GM12878 (cell line): ENCODE measurements at regions not wholly inside any gene's neighbourhood (a gene's known extent, or its start where the extent isn't known, plus 50 kb on each side); places are given as distances from the start of the nearest gene placed in this dataset.

Experiments
- ATAC-seq: fragments of 200-7000 bp; cut with Tn5 transposase; 3 replicates; pipeline ENCODE4 v1.9.1; 2020; ENCODE audit warnings: mild to moderate bottlenecking, moderate library complexity
- BruUV-seq: library from RNA; stranded (reverse); fragments of 400-500 nt; replicated peaks from 2 replicates; lab custom pipeline; 2021; lab: Mats Ljungman, UMichigan
- CTCF ChIA-PET: fragments of 300-600 bp; sonication (Branson Sonifier 250); formaldehyde crosslinking; extraction: SDS; loops from one replicate; lab custom pipeline; 2021; ENCODE audit warnings: inconsistent platforms; lab: Yijun Ruan, JAX
- POLR2A ChIA-PET: fragments of 350-600 bp; formaldehyde crosslinking; extraction: SDS; loops from one replicate; lab custom pipeline; 2021; ENCODE audit warnings: inconsistent platforms; lab: Charles Lee
- RAD21 ChIA-PET: fragments of 300-600 bp; sonication (Branson Sonifier 250); formaldehyde crosslinking; loops from one replicate; lab custom pipeline; 2023; ENCODE audit warnings: antibody characterized with exemption; ENCODE audit not compliant: unreplicated experiment; lab: Charles Lee
- SMC1A ChIA-PET: fragments of 300-600 bp; sonication (Branson Sonifier 250); formaldehyde crosslinking; loops from one replicate; lab custom pipeline; 2023; ENCODE audit not compliant: unreplicated experiment, uncharacterized antibody; lab: Charles Lee
- DNase-seq: peaks from one replicate; pipeline ENCODE4 v3.0.0-alpha.2; 2011; ENCODE audit warnings: low read depth, low spot score
- FAIRE-seq: peaks from 3 replicates; lab custom pipeline; 2011; peaks lifted over from hg19 to GRCh38; lab: Jason Lieb, UNC
- H2AFZ ChIP-seq: 2 replicates; pipeline ENCODE4 v1.6.0; 2011; ENCODE audit warnings: low read depth, low read length, control low read depth; ENCODE audit not compliant: control insufficient read depth
- H3K27ac ChIP-seq: 2 replicates; pipeline ENCODE4 v1.5.1; 2011; ENCODE audit warnings: control low read depth; ENCODE audit not compliant: control insufficient read depth, insufficient read depth
- H3K27me3 ChIP-seq, 2 experiments: replicated peaks in 1 of 2; 2 replicates each; pipeline versions ENCODE4 v1.6.0 to v1.6.1; 2011; ENCODE audit warnings: low read length in 1 of 2; ENCODE audit not compliant: control insufficient read depth in 2 of 2, insufficient read depth in 2 of 2
- H3K36me3 ChIP-seq, 2 experiments: 2 replicates each; pipeline ENCODE4 v1.5.1; 2011; ENCODE audit warnings: low read length in 1 of 2; ENCODE audit not compliant: control insufficient read depth in 2 of 2, insufficient read depth in 2 of 2
- H3K4me1 ChIP-seq: 2 replicates; pipeline ENCODE4 v1.6.1; 2011; ENCODE audit warnings: mild to moderate bottlenecking, low read length, moderate library complexity, mixed read lengths; ENCODE audit not compliant: control insufficient read depth, insufficient read depth
- H3K4me2 ChIP-seq: 2 replicates; pipeline ENCODE4 v1.6.0; 2011; ENCODE audit warnings: control low read depth; ENCODE audit not compliant: control insufficient read depth, insufficient read depth
- H3K4me3 ChIP-seq: fragments of 200-600 bp; sonication (generic); 2 replicates; pipeline ENCODE4 v1.5.1; 2016
- H3K79me2 ChIP-seq: 2 replicates; pipeline ENCODE4 v1.6.0; 2011; ENCODE audit warnings: low read length; ENCODE audit not compliant: control insufficient read depth, insufficient read depth
- H3K9ac ChIP-seq: 2 replicates; pipeline ENCODE4 v1.8.0; 2011; ENCODE audit warnings: low read length, control low read depth, mixed read lengths; ENCODE audit not compliant: control insufficient read depth, insufficient read depth
- H3K9me3 ChIP-seq: replicated peaks from 3 replicates; pipeline ENCODE4 v1.5.1; 2011; ENCODE audit warnings: mild to moderate bottlenecking, low read length; ENCODE audit not compliant: control insufficient read depth, insufficient read depth
- H4K20me1 ChIP-seq: 2 replicates; pipeline ENCODE4 v1.6.0; 2011; ENCODE audit not compliant: control insufficient read depth, insufficient read depth
- CBFB ChIP-seq: IDR thresholded peaks from 2 replicates; pipeline ENCODE4 v1.6.1; 2016; ENCODE audit warnings: antibody characterized with exemption, low read depth
- CBX3 ChIP-seq: fragments of 200-600 bp; sonication (generic); IDR thresholded peaks from 2 replicates; pipeline ENCODE4 v1.6.1; 2016; ENCODE audit warnings: low read depth, borderline replicate concordance
- EP300 ChIP-seq, 2 experiments: fragments of 150-350 bp in 1 of 2; IDR thresholded peaks; 2 replicates each; pipeline ENCODE4 v1.6.1; 2011 to 2012; ENCODE audit warnings: low read depth in 2 of 2, low read length in 2 of 2, borderline replicate concordance in 1 of 2, improper control_type of control experiment in 1 of 2, inconsistent platforms in 1 of 2; ENCODE audit not compliant: control insufficient read depth in 1 of 2
- KDM1A ChIP-seq: fragments of 200-600 bp; sonication (generic); IDR thresholded peaks from 2 replicates; pipeline ENCODE4 v1.6.1; 2016; ENCODE audit warnings: borderline replicate concordance
- MAX ChIP-seq: IDR thresholded peaks from 2 replicates; pipeline ENCODE4 v1.6.1; 2012; ENCODE audit warnings: low read depth, low read length, improper control_type of control experiment
- NFYB ChIP-seq: IDR thresholded peaks from 2 replicates; pipeline ENCODE4 v1.6.1; 2011; ENCODE audit warnings: low read depth, mild to moderate bottlenecking, low read length, improper control_type of control experiment, moderate library complexity; ENCODE audit not compliant: insufficient read depth
- NKRF ChIP-seq: fragments of 450-650 bp; conservative IDR thresholded peaks from 2 replicates; pipeline ENCODE4 v1.6.1; 2017; ENCODE audit warnings: mild to moderate bottlenecking, moderate library complexity
- SIX5 ChIP-seq: IDR thresholded peaks from 2 replicates; pipeline ENCODE4 v1.6.1; 2011; ENCODE audit warnings: mild to moderate bottlenecking, low read depth, low read length, moderate library complexity; ENCODE audit not compliant: severe bottlenecking
- SP1 ChIP-seq: IDR thresholded peaks from one replicate; pipeline ENCODE4 v1.6.1; 2011; ENCODE audit warnings: low read depth, low read length
- ZBED1 ChIP-seq: IDR thresholded peaks from 2 replicates; pipeline ENCODE4 v1.6.1; 2016; ENCODE audit warnings: borderline replicate concordance
- ZNF207 ChIP-seq: fragments of 450-650 bp; IDR thresholded peaks from 2 replicates; pipeline ENCODE4 v1.6.1; 2014; ENCODE audit warnings: antibody characterized with exemption, mild to moderate bottlenecking, borderline replicate concordance
- WGBS: methylation state at CpG from one replicate; pipeline ENCODE4 v1.1.6; 2016; ENCODE audit warnings: low lambda C conversion rate; ENCODE audit not compliant: insufficient replicate concordance, insufficient coverage; ENCODE audit errors: missing lambda C conversion rate; 5-methylcytosine and 5-hydroxymethylcytosine counted together
- in situ Hi-C: fragments of 300-500 bp; cut with MboI; formaldehyde crosslinking; loops from 9 replicates; pipeline ENCODE4 v1.14.3; 2018; ENCODE audit warnings: mixed read lengths
- intact Hi-C: fragments of 100-400 bp; cut with micrococcal nuclease; formaldehyde crosslinking; loops from one replicate; pipeline ENCODE4 v1.14.2; 2022; ENCODE audit not compliant: unreplicated experiment

DNA sequence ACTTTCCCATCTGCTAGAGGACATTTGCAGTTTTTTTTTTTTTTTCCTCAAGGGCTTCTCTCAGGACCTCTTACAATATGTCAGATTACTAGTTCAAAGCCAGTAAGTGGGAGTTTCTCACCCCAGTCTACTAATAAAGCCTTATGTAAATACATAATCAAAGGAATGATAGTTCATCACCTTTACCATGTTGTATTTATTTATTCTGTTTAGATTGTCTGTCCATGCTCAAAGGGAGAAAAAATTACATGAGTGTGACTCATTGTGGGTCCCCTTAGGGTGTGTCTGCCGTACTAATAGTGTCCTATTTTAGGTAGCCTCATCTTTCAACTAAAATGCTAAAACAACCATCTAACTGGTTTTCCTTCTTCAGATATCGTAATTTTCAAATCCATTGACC, 917.6 kb downstream of the EPHA3 start:
- H3K79me2 ChIP-seq: no peaks in the 10 kb centered on the region
- H3K9ac ChIP-seq: no peak overlapping the region
- H3K4me2 ChIP-seq: no peak overlapping the region
- ChIA-PET CTCF (interaction anchor here (0.7 to 1.9 kb wide), 3 partner anchors 8 to 214 kb away, joined by 4 read pairs; no protein-coding TSS in a partner anchor), SMC1A (interaction anchor here (0.6 to 6.3 kb wide), 16 partner anchors 10 to 711 kb away, joined by 3 to 41 read pairs (median 4); no protein-coding TSS in a partner anchor), RAD21 (interaction anchor here (0.7 to 1.8 kb wide), 4 partner anchors 9 to 64 kb away, joined by 3 to 9 read pairs (median 6); no protein-coding TSS in a partner anchor), POLR2A (interaction anchor here (1.5 to 1.9 kb wide), 3 partner anchors 8 to 13 kb away, joined by 5 to 11 read pairs (median 9); no protein-coding TSS in a partner anchor)
- DNase-seq (no peak), FAIRE-seq (no peak), ATAC-seq (no peak; the same call in 2 of the 3 replicates)
- no peaks in the 10 kb centered on the region for H3K27me3 ChIP-seq
- 0% methylated on average over 2 of the region's 2 CpGs for WGBS
- H4K20me1 ChIP-seq: no peaks in the 10 kb centered on the region
- H3K9me3 ChIP-seq: no peaks in the 10 kb centered on the region
- no peak overlapping the region for H3K27ac ChIP-seq
- no TSS peak for BruUV-seq
- in situ Hi-C loops (no loop called here), intact Hi-C loops (no loop called here)
- no peaks in the 10 kb centered on the region for H3K4me1 ChIP-seq
- TF ChIP-seq SIX5 (no peak), MAX (no peak), ZNF207 (no peak), ZBED1 (no peak), KDM1A (no peak), NFYB (no peak), CBX3 (no peak), SP1 (no peak), EP300 (IDR thresholded peaks at IDR 0.05; ENCODE audit: borderline replicate concordance in 1 of 2, control insufficient read depth in 1 of 2, low read depth in 2 of 2, low read length in 2 of 2) (no peak), NKRF (no peak), CBFB (no peak)
- H2AFZ ChIP-seq: no peak overlapping the region
- H3K36me3 ChIP-seq: no peaks in the 10 kb centered on the region
- H3K4me3 ChIP-seq: no peak overlapping the region
